Mammary epithelial cell (primary cell): ENCODE measurements at regions not wholly inside any gene's neighbourhood (a gene's known extent, or its start where the extent isn't known, plus 50 kb on each side); places are given as distances from the start of the nearest gene placed in this dataset.

Source experiments
- CTCF ChIP-seq, 2 donors: IDR thresholded peaks in 1 of 2; conservative IDR thresholded peaks in 1 of 2; 2 replicates each; pipeline ENCODE4 v1.5.1; 2011 to 2012; ENCODE audit warnings: inconsistent platforms in 2 of 2, low read length in 2 of 2, mild to moderate bottlenecking in 2 of 2, control low read depth in 1 of 2, low read depth in 1 of 2; ENCODE audit not compliant: insufficient read depth in 1 of 2; ENCODE audit errors: extremely low read depth in 1 of 2
- EZH2 ChIP-seq: IDR thresholded peaks from 2 replicates; pipeline ENCODE4 v1.6.1; 2012; ENCODE audit warnings: low read length, inconsistent platforms, borderline replicate concordance

GRCh38 chr12:25752710-25753309, 199.7 kb upstream of the LMNTD1 start:
- TF ChIP-seq CTCF (conservative IDR thresholded peaks at IDR 0.05 in 1 of 2, IDR thresholded peaks at IDR 0.05 in 1 of 2; ENCODE audit: extremely low read depth in 1 of 2, insufficient read depth in 1 of 2, low read depth in 1 of 2, low read length in 2 of 2) (no peak), EZH2 (no peak)
